Natural killer cell treated with Interleukin-12 subunit alpha and Interleukin-12 subunit beta and Interleukin-15 and Interleukin-18, amount 100 ng/mL, for 72 hours (primary cell): ENCODE measurements at regions not wholly inside any gene's neighbourhood (a gene's known extent, or its start where the extent isn't known, plus 50 kb on each side); places are given as distances from the start of the nearest gene placed in this dataset.

Experiments used
- ATAC-seq, 2 donors: fragments of 150-1000 bp; cut with Tn5 transposase in 1 of 2; sonication (Bioruptor Pico), chemical (Tn5 transposase) in 1 of 2; 2 replicates each; pipeline ENCODE4 v1.10.0; 2021
- DNase-seq: peaks from one replicate; pipeline ENCODE4 v3.0.0; 2022; ENCODE audit warnings: low spot score
- H3K27ac Mint-ChIP-seq, 2 donors: 1 replicate in 1 of 2; 2 replicates in 1 of 2; pipeline ENCODE4 v1.8.0; 2022; ENCODE audit warnings: mixed read lengths in 2 of 2, mild to moderate bottlenecking in 1 of 2, moderate library complexity in 1 of 2
- H3K27me3 Mint-ChIP-seq, 2 donors: 1 replicate in 1 of 2; 2 replicates in 1 of 2; pipeline ENCODE4 v1.8.0; 2022; ENCODE audit warnings: mixed read lengths in 2 of 2
- H3K36me3 Mint-ChIP-seq: one replicate; pipeline ENCODE4 v1.8.0; 2022; ENCODE audit warnings: mixed read lengths
- H3K4me1 Mint-ChIP-seq, 2 donors: 1 replicate in 1 of 2; 2 replicates in 1 of 2; pipeline ENCODE4 v1.8.0; 2022; ENCODE audit warnings: low read depth in 2 of 2, mixed read lengths in 2 of 2, mild to moderate bottlenecking in 1 of 2
- H3K4me3 Mint-ChIP-seq: one replicate; pipeline ENCODE4 v1.8.0; 2022; ENCODE audit warnings: mixed read lengths
- H3K9me3 Mint-ChIP-seq: 2 replicates; pipeline ENCODE4 v1.8.0; 2022; ENCODE audit warnings: mixed read lengths

DNA sequence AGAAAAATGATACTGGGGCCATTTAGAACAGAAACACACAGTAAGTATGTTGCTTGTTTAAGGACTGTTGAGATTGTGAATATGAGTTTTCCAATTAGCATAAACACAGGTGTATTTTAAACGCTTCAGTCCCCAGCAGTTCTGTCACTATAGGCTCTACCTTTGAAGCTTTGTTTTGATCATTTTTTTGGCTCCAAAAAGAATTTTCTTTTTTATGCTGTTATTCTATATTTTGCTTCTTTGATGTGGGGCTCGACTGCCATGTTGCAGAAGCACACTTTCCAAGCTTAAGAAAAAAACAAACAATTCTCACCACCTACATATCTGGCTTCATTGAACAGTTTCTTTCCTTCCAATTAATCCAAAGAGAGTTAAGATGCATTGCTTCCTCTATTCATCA, 131.0 kb upstream of the DMAC1 start:
- Mint-ChIP-seq H3K27ac (no peak overlapping the region), H3K4me1 (peaks cover 3 to 6% of the 10 kb centered on the region in 2 donors), H3K27me3 (no peaks in the 10 kb centered on the region), H3K4me3 (no peak overlapping the region), H3K36me3 (no peaks in the 10 kb centered on the region), H3K9me3 (no peaks in the 10 kb centered on the region)
- ATAC-seq (no peak), DNase-seq (no peak)

DNA sequence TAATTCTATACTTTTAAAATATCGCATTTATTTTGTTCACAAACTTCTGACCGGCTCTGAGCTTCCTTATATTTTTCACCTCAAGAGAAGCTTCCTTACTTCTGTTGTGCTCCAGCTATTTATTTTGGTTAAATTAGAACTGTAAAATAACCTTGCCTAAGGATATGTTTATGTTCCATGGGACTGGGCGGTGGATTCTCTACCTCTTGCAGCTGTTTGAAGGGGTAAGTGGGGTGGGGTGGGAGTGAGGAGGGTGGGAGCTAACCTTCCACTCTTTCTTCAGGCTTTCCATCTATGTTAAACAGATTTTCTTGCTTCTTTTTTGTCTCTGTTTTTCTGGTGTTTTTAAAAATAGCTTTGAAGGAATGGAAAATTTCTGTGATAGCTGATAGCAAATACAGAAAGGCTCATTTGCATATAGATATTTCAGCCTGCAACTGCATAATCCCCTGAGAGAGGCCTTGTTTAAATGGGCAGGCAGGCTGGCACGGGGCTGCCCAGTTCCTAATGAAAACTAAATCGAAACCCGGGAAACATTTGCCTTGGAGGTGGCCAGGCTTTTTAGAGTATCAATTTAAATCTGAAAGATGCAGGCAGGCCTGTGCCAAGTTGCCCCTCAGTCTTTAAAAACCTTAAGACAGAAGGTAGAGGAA, 122.1 kb upstream of the DMAC1 start:
- DNase-seq (no peak), ATAC-seq (no peak)
- no peaks in the 10 kb centered on the region for H3K4me1 Mint-ChIP-seq
- H3K9me3 Mint-ChIP-seq = no peaks in the 10 kb centered on the region
- H3K27me3 Mint-ChIP-seq = peaks cover 3 to 6% of the 10 kb centered on the region in 2 donors
- H3K36me3 Mint-ChIP-seq = no peaks in the 10 kb centered on the region
- no peak overlapping the region for H3K4me3 Mint-ChIP-seq
- peak overlapping the region in 1 of 2 donors; percentile 0 for H3K27ac Mint-ChIP-seq

DNA sequence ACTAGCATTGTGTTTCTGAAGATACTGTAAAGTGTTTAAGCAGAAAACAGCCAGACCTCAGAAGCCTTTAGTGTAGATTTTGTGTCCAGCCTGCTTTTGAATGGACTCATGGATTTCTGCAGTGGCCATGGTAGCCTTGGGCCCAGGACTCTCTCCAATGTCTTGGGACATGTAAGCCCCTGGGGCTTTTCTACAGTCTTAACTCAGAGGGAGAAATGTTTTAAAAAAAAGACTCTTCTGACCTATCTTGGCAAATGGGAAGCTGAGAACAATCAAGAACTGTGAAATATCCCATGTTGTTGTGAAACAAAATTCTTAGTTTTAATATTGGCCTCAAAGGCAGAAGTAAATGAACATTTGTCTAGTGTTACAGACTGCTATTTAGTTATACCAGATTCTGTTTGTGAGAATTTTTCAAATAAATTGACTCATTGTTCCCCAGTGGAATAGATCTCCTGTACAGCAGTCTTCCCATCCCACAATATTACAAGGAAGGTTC, 112.5 kb upstream of the DMAC1 start:
- Mint-ChIP-seq H3K4me3 (no peak overlapping the region), H3K36me3 (no peaks in the 10 kb centered on the region), H3K4me1 (no peaks in the 10 kb centered on the region), H3K27ac (no peak overlapping the region), H3K27me3 (peaks cover 6 to 11% of the 10 kb centered on the region in 2 donors), H3K9me3 (no peaks in the 10 kb centered on the region)
- ATAC-seq (no peak), DNase-seq (no peak)

GRCh38 chr9:7910426-7911020, 110.9 kb upstream of the DMAC1 start:
- ATAC-seq (no peak), DNase-seq (no peak)
- Mint-ChIP-seq H3K4me3 (no peak overlapping the region), H3K36me3 (no peaks in the 10 kb centered on the region), H3K27ac (no peak overlapping the region), H3K27me3 (peaks cover 6 to 14% of the 10 kb centered on the region in 2 donors), H3K4me1 (peaks cover 0 to 5% of the 10 kb centered on the region in 2 donors), H3K9me3 (no peaks in the 10 kb centered on the region)

DNA sequence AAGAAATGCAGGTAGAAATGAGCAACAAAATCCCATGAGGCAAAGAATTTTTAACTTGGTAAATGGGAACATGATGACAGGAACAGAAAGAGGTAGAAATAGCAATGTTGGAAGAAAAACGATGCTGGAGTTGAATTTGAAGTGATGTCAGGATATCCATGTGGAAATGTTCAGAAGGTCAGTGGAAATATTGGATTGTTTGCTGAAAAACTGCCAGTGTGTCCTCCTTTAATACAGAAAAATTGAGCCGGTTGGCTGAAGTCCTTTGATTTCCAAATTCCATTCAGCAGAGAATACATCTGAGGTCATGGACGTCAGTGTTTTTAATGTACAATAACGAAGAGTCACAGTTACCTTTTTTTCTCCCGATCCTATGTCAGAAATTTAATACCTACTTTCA, 110.0 kb upstream of the DMAC1 start:
- Mint-ChIP-seq H3K27ac (no peak overlapping the region), H3K27me3 (peaks cover 6 to 14% of the 10 kb centered on the region in 2 donors), H3K4me1 (peaks cover 0 to 5% of the 10 kb centered on the region in 2 donors), H3K9me3 (no peaks in the 10 kb centered on the region), H3K36me3 (no peaks in the 10 kb centered on the region), H3K4me3 (no peak overlapping the region)
- DNase-seq (no peak), ATAC-seq (no peak)

DNA sequence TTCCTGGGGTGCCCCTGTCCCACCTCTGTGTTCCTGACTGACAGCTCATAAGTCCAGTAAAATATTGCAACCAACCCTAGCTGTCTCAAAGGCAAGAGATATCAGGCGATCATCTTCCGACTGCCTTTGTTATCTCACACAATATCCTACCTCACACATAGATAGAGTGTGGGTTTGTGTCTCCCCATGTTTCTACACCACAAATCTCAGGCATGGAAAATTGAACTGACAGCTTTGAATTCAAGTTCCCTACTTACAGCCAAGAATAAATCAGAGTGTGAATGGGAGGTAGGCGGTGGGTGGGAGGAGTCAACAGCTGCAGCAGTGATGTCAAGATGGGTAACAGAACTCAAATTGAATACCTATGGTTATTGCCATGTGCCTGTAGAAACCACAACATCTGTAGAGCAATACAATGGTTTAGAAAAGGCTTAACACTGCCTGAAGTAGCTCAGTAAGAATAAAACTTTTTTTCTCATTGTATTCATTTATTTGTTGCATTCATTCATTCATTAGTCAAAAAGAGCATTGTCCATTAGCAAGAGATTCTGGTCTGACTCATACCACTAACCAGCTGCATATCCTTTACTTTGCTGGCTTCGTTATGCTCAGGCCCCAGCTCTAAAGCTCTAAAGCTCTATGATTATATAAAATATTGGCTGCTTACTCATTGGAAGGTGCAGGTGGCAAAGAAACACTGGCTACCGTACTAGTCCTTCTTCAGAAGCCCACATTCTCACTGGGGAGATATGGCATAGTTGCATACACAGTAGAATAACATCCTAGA, 108.2 kb upstream of the DMAC1 start:
- DNase-seq = no peak
- H3K4me1 Mint-ChIP-seq = peaks cover 0 to 5% of the 10 kb centered on the region in 2 donors
- no peak overlapping the region for H3K4me3 Mint-ChIP-seq
- H3K27ac Mint-ChIP-seq = no peak overlapping the region
- H3K27me3 Mint-ChIP-seq = peaks cover 6 to 14% of the 10 kb centered on the region in 2 donors
- no peaks in the 10 kb centered on the region for H3K36me3 Mint-ChIP-seq
- no peak for ATAC-seq
- no peaks in the 10 kb centered on the region for H3K9me3 Mint-ChIP-seq

DNA sequence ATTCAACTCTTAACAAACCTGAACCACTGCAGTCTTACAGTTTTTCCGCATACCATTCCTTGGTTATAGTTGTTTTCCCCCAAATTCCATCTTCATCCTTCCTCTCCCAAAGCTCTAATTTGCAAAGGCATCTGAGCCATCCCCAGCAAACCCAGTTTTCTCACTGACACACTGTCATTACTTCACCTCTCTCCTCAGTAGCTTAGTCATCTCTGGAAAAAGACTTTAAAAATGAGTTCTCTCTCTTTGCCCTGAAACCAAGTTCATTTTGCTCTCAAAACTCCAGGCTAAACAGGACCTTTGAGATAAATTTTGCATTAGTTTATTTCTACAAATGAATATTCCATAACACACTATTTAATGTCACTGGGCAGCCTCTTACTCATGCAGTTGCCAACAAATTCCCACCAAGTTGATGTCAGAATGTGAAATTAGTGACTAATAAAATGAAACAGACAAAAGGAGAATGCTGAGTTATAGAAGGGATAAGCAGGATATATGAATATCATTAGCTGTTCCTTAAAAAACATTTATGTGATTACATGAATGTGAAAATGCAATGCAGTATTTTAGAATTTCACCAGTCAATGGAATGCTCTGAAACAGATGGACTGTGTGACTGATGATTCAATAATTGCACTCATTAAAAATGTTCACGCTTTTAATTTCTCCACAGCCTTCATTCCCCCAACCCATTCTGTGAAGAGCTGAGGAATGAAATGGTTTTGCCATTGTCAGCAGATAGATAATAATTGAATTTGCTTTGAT, 107.4 kb upstream of the DMAC1 start:
- Mint-ChIP-seq H3K9me3 (no peaks in the 10 kb centered on the region), H3K36me3 (no peaks in the 10 kb centered on the region), H3K4me3 (no peak overlapping the region), H3K27ac (no peak overlapping the region), H3K27me3 (peaks cover 6 to 14% of the 10 kb centered on the region in 2 donors), H3K4me1 (peaks cover 0 to 5% of the 10 kb centered on the region in 2 donors)
- no peak for DNase-seq
- ATAC-seq = no peak

DNA sequence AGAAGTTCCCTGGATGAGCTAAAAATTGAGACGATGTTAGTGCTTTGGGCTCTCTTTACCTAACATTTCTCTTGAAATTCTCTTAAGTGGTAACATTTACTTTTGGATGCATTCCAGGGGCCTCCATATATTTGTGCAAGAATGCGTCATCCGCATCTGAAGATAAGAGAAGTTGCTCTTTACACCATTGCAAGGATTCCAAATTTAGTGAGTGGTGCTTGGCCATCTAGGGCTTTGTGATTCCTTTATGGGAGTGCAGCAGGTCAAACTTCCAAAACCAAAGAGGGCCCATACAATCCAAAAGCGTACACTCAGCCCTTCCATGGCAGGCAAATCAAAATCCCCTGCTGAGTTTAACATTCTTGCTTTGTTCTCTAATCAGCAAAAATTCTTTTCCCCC, 102.0 kb upstream of the DMAC1 start:
- Mint-ChIP-seq H3K9me3 (no peaks in the 10 kb centered on the region), H3K4me1 (peaks cover 0 to under 1% of the 10 kb centered on the region in 2 donors), H3K27ac (no peak overlapping the region), H3K4me3 (no peak overlapping the region), H3K36me3 (no peaks in the 10 kb centered on the region), H3K27me3 (peaks cover 2 to 6% of the 10 kb centered on the region in 2 donors)
- no peak for DNase-seq
- ATAC-seq = no peak

- H3K4me1 Mint-ChIP-seq = no peaks in the 10 kb centered on the region
- ATAC-seq (no peak), DNase-seq (no peak)
- peaks cover 2 to 6% of the 10 kb centered on the region in 2 donors for H3K27me3 Mint-ChIP-seq
- H3K9me3 Mint-ChIP-seq = no peaks in the 10 kb centered on the region
- no peaks in the 10 kb centered on the region for H3K36me3 Mint-ChIP-seq
- no peak overlapping the region for H3K27ac Mint-ChIP-seq
- no peak overlapping the region for H3K4me3 Mint-ChIP-seq
Measured at GRCh38 chr9:7900541-7900940, 101.0 kb upstream of the DMAC1 start.

- no peak for ATAC-seq
- H3K36me3 Mint-ChIP-seq = no peaks in the 10 kb centered on the region
- H3K9me3 Mint-ChIP-seq = no peaks in the 10 kb centered on the region
- no peaks in the 10 kb centered on the region for H3K4me1 Mint-ChIP-seq
- H3K27ac Mint-ChIP-seq = no peak overlapping the region
- H3K4me3 Mint-ChIP-seq = no peak overlapping the region
- H3K27me3 Mint-ChIP-seq = peaks cover 2 to 11% of the 10 kb centered on the region in 2 donors
- no peak for DNase-seq
Measured at GRCh38 chr9:7899753-7900152, 100.2 kb upstream of the DMAC1 start.

DNA sequence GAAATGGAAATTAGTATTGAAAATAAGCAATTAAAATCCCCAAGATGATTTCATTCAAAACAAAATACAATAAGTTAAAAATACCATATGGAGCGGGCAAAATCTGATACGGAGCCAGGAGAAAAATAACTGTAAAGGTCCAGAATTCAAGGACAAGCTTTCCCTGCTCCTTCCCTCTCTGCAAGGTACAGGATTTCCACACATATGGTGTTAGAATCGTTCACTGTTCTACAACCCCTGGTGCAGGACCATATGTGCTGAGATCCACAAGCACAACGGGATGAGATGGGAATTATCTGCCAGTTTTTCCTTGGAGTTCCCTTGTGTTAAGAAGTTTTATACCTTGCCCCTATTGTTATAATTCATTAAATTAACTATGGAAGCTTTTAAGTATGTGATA, 94.7 kb upstream of the DMAC1 start:
- Mint-ChIP-seq H3K4me3 (no peak overlapping the region), H3K27ac (no peak overlapping the region), H3K4me1 (no peaks in the 10 kb centered on the region), H3K27me3 (peaks cover 0 to 5% of the 10 kb centered on the region in 2 donors), H3K9me3 (peaks cover 3% of the 10 kb centered on the region), H3K36me3 (peaks cover 4% of the 10 kb centered on the region)
- ATAC-seq = no peak
- DNase-seq = no peak

DNA sequence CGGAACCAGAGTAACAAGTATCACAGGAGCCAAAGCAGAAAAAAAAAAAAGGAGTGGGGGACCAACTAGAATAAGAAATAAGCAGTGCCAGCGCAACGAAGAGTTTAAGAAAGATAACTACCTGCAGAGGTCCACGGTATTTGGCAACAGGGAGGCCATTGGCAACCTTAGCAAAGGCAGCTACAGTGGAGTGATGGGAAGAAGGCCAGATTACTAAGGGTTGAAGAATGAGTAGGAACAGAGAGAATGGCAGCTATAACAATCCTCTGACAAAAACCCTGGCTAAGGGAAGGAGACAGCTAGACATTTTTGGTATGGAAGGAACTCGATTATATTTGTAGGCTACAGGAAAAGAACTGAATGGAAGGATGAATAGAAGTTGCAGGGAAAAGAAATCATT, 93.4 kb upstream of the DMAC1 start:
- Mint-ChIP-seq H3K27ac (no peak overlapping the region), H3K36me3 (peaks cover 4% of the 10 kb centered on the region), H3K4me1 (no peaks in the 10 kb centered on the region), H3K4me3 (no peak overlapping the region), H3K27me3 (peaks cover 0 to 5% of the 10 kb centered on the region in 2 donors), H3K9me3 (peaks cover 3% of the 10 kb centered on the region)
- no peak for ATAC-seq
- DNase-seq = no peak

DNA sequence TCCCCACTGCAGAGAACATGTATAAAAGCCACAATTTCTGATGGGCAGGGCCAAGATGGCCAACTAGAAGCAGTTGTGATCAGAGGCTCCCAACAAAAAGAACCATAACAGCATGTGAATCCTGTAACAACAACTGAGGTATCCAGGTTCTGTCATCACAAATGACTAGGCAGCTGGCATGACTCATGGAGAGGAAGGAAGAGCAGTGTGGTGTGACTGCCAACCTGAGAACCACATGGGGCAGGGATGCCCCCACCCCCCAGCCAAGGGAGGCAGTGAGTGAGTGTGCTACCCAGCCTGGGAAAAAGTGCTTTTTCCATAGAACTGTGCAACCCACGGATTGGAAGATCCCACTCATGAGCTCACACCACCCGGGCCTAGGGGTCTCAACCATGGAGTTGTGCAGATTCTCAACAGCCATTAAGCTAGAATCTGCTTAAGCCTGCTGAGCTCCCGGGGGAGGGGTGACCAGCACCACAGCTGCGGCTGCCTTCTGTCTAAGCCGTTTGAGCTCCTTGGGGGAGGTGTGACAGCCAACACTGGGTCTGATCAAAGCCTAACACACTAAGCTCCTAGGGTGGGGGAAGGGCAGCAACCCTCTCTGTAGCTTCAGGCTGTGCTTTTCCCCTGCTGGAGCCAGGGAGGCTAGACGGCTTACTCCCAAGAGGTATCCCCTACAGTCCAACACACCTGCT, 80.1 kb upstream of the DMAC1 start:
- H3K4me1 Mint-ChIP-seq = peaks cover 18 to 25% of the 10 kb centered on the region in 2 donors
- ATAC-seq = peak; percentile 91 to 92
- DNase-seq = peak; percentile 65
- H3K27me3 Mint-ChIP-seq = no peaks in the 10 kb centered on the region
- H3K4me3 Mint-ChIP-seq = peak overlapping the region; percentile 19
- H3K36me3 Mint-ChIP-seq = peaks cover 27% of the 10 kb centered on the region
- H3K9me3 Mint-ChIP-seq = peaks cover 12% of the 10 kb centered on the region
- peak overlapping the region in 1 of 2 donors; percentile 74 for H3K27ac Mint-ChIP-seq
